ENCODE measurements at regions not wholly inside any gene's neighbourhood (a gene's known extent, or its start where the extent isn't known, plus 50 kb on each side); places are given as distances from the start of the nearest gene placed in this dataset.

DNA sequence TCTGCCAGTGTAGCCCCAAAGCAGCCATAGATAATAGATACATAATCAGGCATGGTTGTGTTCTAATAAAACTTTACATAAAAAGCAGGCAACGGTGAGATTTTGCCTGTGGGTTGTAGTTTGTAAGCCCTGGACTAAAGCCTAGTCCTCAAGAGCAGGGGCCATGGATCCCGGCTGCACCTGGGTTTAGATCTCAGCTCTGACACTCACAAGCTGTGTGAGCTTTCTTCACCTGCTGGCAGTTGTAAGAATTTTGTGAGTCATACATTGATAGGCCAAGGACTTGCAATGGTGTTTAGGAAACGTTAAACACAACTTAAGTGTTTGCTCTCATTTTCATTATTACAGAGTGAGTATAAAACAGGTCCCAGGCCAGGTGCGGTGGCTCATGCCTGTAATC, 395.8 kb upstream of the TBX3 start:
- TF ChIP-seq, protein P1, sequence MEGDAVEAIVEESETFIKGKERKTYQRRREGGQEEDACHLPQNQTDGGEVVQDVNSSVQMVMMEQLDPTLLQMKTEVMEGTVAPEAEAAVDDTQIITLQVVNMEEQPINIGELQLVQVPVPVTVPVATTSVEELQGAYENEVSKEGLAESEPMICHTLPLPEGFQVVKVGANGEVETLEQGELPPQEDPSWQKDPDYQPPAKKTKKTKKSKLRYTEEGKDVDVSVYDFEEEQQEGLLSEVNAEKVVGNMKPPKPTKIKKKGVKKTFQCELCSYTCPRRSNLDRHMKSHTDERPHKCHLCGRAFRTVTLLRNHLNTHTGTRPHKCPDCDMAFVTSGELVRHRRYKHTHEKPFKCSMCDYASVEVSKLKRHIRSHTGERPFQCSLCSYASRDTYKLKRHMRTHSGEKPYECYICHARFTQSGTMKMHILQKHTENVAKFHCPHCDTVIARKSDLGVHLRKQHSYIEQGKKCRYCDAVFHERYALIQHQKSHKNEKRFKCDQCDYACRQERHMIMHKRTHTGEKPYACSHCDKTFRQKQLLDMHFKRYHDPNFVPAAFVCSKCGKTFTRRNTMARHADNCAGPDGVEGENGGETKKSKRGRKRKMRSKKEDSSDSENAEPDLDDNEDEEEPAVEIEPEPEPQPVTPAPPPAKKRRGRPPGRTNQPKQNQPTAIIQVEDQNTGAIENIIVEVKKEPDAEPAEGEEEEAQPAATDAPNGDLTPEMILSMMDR (conservative IDR thresholded peaks at IDR 0.05; ENCODE audit: low read length), result no peak
- no peak for TF ChIP-seq EZH2phosphoT487 (IDR thresholded peaks at IDR 0.05; ENCODE audit: borderline replicate concordance)

Data from Loucy (cell line).